ENCODE measurements at regions not wholly inside any gene's neighbourhood (a gene's known extent, or its start where the extent isn't known, plus 50 kb on each side); places are given as distances from the start of the nearest gene placed in this dataset.
A peak's percentile ranks its signal among the peaks of the same experiment; 100 is the strongest.

DNA sequence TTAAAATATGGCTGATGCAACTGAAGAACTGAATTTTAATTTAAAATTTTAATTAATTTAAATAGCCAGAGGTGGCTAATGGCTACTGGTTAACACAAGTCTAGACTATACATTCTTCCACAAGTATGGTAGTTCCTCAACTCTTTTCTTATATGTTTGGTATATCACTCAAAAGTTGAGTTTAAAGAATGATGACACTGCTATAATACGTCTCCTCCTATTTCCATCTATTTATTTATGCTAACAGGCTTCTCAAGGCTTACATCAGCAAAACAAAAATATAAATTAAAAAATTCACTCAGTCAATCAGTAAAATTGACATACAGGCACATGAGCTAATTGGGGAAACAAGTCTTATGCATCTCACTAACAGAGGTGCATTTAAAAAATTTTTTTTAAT lies 227.9 kb upstream of the PMFBP1 start:
- DNase-seq, result no peak

DNA sequence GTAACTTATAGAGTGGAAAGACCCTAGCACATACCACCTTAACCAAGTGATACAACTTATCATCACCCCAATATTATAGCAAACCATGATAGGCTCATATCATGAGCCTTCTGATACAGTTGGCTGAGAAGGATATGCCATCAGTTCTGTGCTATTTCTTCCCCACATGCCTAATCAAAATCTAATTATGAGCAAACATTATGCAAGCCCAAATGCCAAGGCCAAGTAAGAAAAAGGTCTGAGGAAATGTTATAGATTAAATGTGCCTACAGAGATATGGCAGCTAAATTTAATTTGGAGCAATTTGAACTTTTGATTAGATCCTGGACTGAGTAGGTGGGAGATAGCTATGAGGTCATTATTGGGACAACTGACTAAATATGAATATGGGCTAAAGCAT lies 225.9 kb upstream of the PMFBP1 start:
- no peak for DNase-seq

DNA sequence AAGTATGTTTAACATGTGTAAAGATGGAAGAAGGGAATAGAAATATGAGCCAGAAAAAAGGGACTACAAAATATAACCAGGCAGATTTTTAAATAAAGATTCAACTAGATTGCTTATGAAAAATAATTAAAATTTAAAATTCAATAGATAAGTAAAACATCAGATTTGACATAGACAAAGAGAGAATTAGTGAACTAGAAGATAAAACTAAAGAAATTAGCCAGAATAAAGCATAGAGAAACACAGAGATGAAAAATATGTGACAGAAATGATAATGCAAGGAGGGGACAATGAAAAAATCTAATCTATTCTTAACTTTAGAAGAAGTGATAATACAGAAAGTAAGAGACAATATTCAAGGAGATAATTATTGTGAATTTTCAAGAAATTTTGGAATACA lies 222.6 kb upstream of the PMFBP1 start:
- DNase-seq, result no peak

DNA sequence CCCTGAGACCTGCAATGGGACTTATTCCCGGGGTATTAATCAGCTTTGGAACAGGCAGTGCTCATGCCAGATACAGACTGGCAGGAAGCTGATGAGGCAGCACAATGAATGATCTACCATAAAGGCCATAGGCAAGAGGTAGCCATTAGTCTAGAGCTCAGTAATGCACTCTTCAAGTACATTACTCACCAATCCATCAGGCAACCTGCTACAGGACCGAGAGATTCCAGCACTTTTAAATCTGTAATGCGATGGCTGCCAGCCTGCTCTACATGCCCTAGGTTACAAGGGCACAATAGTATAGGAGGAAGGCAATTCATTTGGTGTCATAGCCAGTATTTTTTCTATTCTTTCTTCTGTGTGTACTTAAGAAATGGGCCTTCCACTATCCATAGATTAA lies 217.8 kb upstream of the PMFBP1 start:
- no peak for DNase-seq

DNA sequence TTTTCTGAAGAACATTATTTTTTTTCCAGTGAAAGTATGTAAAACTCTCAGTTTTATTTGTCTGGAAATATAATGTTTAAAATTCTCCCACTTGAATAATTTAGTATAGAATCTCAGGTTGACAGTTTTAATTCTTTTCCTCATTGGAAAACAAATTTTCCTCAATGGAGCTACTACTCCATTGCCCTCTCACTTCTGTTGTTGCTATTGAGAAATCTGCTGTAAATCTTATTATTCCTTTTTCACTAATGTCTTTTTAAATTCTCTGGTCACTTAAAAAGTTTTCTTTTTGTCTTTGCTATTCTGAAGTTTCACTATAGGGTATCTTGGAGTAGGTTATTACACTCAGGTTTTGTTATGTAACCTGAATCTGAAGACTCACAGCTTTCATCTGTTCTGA lies 216.1 kb upstream of the PMFBP1 start:
- no peak for DNase-seq

DNA sequence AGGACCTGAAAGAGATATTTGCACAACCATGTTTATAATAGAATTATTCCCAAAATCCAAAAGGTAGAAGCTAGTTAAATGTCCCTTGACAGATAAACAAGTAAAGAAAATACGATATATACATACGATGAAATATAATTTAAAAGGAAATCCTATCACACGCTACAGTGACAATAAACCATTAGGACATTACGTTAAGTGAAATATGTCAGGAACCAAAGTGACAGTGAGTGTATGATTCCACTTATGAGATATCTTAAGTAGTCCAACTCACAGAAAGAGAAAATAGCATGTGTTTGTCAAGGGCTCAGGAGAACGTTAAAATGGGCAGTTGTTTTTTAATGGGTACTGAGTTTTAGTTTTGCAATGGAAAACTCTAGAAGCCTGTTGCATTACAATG lies 212.7 kb upstream of the PMFBP1 start:
- DNase-seq, result no peak

DNA sequence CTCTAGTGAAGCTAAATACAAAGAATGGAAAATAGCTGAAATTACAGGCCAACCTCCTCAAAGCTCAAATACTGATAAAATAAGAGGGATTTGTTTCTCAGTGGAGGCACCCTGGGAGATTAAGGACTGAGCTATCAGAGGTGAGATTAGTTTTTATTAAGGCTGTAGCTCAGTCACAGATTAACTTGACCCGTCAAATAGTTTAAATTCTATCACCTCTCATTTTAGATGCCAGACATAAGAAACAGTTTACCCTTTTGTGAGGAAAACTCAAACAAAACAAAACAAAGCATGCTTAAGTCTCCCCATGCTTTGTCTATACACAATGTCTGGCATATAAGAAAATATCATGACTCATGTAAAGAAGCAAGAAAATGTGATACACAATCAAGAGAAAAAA lies 208.3 kb upstream of the PMFBP1 start:
- DNase-seq, result no peak

DNA sequence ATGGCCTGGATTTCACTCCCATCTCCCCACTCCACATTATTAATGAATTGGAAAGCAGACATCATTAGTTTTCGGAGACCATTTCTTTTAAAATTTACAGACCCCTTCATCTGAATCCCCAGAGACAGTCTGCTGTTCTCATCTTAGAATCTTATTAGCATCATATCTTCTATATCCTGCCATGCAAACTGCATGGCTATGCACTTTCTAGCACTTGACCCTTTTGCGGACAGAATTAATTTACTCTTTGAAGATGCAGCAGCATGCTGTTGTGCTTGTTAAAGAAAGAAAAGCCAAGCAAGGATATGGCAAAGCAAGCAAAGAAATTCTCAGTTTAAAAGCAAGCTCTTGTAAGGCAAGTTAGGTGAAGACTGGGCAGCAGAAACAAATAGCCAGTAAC lies 201.2 kb upstream of the PMFBP1 start:
- no peak for DNase-seq

DNA sequence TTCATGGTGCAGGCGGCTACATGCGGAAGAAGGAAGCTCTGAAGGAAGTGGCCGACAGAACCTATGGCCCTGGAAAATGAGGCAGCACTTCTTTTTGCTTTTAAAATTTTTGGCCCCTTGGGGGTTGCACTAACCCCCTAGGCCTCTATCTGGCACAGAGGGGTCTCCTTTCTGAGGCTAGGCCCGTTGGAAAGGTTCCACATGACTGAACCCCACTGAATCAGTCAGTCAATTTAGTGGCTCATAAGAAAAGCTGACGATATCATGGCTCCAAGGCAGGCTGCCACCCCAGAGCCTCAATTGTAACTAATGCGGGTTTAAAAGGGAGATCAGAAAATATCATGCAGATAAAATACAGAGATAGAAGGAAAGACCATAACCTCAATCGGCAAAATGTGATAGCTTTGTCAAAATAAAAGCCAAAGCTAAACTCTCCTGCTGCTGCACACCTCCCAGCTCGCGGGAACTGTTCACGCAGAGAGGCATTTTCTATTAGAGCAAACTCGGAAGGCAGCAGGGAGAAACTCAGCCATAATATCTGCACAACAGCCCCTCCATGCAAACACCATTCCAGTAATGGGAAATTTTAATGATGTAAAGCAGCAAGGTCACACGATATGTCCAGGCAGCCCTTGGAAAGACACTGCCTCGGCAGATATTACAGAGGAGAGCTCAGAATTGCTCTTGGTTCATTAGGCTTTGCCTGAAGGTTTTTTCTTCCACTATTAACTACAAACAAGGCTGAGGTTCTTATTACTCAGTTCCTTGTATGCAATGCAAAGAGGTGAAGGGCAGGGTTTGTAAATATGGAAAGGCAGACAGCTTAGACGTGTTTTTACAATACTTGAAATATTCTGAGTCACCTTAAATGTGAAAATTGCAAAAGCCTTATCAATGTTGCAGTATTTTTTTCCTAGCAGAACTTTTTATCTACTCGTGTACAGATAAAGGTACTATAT lies 200.4 kb upstream of the PMFBP1 start:
- no peak for DNase-seq

DNA sequence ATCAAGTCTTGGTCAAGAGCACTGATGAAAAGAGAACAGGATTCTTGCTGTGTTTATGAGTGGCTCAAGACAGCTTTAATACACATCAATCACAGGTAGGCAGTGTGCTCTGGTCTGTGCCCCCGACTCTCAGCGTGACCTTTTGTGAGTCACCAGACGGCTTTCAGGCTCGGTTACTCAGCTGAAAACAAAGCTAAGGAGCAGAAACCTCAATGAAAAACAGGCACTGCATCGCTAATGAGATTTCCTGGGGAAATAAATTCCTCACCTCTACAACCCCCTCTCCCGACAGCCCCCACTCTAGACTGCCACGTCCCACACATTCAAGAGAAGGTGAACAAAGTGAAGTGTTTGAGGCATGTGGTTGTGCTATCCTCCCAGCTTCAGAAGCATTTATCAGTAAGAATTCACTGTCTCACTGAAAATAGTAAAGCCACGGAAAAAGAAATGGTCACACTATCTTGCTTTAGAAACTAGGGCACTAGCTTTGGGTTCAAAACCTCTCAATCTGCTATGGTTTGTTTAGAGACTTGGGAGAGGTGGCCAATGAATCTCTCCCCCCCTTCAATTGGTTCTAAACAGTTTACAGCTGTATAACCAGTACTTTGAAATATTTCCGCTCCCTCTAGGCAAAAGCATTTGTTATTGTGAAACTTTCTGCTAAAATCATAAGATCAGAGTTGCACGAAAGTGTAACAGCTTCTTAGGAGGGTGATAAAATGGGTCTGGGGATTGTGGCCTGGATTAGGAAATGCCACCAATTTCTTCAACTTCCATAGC lies 199.5 kb upstream of the PMFBP1 start:
- peak; percentile 58 for DNase-seq

DNA sequence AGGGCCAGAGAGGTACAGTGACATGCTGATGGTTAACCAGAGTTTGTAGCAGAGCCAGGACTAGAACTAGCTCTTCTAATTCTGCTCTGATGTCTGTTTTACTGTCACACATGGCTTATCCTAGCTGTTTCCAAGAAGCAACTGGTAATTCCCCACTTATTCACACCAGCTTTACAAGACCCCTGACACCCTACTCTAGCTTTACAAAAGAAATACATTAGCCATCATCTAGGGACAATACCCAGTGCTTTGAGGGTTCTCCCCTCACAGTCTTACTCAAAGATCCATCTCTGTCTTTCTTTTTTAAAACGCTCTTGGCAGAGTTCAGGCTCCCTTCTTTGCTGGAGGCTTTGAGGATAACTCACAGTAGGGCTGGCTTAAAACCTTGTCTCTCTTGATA lies 197.3 kb upstream of the PMFBP1 start:
- DNase-seq, result no peak

DNA sequence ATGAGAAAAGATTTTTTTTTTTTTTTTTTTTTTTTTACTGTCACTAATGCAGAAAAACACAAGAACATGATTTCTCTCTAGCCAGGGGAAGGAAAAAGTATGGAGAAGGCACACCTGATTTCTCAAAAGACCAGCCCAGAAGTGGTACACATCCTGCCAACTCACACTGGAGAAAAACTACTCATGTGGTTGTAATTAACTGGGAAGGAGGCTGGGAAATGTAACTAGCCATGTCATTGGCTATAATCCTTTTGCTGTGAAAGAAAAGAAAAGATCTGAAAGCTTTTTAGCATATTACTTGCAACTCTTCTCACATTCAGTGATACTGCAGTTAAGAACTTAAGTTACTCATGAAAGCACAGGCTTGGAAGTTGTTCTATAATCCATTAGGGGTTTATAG lies 195.9 kb upstream of the PMFBP1 start:
- no peak for DNase-seq

DNA sequence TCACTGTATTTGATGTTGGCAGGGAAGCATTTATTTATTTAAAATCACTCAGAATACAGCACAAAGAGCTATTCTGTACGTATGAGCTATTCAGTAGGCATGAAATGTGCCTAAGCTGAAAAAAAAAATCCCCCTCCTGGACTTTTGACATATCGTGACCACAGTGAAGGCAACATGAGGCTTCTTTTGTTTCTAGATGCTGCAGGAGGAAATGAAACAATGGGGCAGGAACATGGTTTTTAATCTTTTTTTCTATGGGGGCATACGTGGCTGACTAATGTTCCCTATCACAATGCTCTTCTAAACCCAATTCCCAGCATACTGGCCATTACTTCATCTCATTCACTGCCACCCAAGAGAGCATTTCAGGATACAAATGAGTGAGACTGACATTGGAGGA lies 191.0 kb upstream of the PMFBP1 start:
- DNase-seq, result no peak

DNA sequence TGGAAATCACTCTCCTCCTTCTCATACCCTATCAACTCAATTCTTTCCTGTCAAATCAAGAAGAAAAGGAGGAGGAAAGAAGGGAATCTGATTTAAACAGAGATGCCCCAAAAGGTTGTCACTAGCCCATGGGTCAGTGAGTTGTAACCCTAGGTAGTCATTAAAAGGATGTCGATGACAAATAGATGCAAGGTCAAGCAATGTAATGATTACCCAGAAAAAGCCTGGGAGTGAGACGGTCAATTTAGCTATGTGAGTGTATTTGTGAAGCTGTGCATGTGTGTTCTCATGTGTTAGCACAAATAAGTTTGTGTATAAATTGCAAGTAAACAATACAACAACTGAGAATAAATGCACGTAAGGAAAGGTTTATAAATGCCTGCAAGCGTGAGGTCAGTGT lies 190.5 kb upstream of the PMFBP1 start:
- no peak for DNase-seq

DNA sequence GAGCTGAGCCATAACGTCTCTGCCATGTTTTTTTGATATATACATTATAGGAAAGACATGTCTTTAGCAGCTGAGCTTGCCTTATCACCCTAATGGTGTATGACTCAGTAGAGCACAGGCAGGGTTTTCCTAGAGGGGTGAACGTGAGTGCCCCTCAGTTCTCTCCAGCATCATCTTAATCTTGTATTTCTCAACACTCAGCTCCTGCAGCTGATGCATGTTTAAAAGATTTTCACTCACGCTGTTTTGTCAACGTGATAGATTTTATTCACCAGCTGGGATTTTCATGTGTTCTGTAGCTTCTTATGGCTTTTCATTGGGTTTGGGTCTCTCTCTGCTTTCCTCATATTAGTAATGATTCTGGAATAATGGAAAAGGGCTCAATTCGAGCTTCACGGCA lies 186.0 kb upstream of the PMFBP1 start:
- DNase-seq, result no peak

DNA sequence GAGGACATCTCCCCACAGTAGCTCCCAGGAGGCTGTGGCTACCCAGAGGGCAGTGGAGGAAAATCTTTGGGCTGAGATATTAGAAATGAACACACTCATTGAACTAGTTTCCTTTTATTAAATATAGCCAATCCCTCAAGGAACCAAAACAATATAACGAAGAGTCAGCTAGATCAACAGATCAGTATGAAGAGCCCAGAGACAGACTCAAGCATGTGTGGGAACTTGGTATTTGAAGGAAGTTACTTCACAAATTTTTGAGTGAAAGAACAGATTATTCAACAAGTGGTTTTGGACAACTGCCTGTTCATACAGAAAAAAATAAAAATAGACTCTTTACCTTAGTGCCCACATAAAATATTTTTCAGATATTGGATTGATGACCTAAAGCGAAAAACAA lies 183.6 kb upstream of the PMFBP1 start:
- no peak for DNase-seq

DNA sequence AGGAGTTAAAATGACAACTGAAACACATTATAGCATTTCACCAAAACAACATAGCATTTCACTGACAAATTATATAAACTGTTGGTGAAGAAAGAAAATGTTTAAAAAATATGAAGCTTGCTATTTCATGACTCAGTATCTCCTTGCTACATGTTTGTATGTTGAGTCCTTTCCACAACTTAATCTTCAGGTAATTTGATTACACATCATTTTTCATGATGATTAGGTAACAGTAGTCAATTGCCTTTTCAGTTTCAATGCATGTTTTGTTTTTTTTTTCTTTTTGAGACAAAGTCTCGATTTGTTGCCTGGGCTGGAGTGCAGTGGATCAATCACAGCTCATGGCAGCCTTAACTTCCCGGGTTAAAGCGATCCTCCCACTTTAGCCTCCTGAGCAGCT lies 177.8 kb upstream of the PMFBP1 start:
- DNase-seq, result no peak

DNA sequence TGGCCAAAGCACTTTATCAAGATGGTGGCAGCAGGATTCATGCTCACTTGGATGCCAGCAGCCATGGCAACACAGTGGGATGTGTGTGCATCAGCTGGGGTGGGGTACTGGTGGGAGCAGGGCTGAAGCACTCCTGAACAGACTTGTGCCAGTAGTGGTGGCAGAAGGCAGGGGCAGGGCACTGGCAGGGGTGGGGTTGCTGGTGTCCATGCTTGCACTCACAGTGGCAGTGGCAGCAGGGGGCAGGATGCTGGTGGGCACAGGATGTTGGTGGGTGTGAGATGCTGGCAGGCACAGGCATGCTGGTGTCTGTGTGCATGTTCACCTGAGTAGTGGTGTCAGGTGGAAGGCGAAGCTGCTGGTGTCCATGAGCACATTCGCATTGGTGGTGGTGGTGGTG lies 161.0 kb upstream of the PMFBP1 start:
- DNase-seq, result no peak

DNA sequence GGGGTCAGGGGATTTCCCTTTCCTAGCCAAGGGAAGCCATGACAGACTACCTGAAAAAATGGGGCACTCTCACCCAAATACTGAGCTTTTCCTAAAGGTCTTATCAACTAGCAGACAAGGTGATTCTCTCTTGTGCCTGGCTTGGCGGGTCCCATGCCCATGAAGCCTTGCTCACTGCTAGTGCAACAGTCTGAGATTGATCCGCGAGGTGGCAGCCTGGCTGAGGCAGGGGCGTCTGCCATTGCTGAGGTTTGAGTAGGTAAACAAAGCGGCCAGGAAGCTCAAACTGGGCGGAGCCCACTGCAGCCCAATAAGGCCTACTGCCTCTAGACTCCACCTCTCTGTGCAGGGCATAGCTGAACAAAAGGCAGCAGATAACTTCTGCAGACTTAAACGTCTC lies 152.6 kb upstream of the PMFBP1 start:
- no peak for DNase-seq

DNA sequence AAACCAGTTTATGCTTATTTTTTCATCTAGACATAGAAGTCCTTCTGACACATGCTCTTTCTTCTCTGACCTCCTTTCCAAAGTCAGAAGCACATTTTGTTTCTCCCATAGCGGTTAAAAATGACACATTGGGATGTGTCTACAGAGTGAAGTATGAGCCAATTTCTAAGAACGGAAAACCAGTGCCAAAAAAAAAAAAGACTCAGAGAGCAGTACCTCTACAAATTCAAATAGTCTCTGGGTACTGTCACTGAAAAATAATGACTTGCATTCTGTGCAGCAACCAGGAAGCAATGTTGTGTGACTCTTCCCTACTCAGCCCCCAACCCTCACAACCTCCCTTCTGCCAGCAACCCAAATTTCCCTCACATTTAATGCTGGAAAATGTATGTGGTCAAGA lies 145.5 kb upstream of the PMFBP1 start:
- no peak for DNase-seq

DNA sequence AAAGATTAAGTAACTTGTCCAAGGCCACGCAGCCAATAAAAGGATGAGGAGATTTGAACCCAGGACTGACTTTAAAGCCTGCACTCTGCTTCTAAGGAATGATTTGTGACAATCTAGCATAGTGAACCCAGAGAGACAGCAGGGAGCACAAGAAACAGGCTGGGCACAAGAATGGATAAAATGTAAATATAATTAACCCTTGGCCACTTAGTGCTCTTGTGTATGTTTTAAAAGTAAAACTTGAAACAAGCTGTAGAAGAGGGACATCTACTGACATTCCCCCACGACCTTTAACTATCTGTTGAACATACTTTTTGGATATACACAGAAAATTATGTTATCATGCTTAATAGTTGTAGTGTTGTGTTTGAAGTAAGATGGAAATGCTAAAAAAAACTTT lies 141.9 kb upstream of the PMFBP1 start:
- DNase-seq, result no peak

DNA sequence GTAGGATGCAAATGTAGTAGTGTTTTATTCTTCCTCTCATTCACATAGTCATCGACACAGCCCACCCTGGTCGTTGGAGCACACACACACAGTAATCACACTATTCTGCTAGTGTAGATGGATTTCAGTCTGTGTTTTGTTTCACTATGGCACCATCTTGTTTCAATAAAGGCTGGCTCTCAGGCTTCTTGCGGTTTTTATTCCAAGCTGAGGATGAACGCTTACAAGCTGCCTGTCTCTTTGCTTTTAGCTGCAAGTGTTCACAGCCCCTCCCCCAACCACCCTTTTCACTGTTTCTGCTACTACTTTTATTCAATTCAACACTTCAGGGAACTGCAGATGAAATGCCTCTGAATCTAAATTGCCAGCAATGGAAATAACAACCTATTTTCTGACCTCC lies 140.9 kb upstream of the PMFBP1 start:
- DNase-seq, result no peak

DNA sequence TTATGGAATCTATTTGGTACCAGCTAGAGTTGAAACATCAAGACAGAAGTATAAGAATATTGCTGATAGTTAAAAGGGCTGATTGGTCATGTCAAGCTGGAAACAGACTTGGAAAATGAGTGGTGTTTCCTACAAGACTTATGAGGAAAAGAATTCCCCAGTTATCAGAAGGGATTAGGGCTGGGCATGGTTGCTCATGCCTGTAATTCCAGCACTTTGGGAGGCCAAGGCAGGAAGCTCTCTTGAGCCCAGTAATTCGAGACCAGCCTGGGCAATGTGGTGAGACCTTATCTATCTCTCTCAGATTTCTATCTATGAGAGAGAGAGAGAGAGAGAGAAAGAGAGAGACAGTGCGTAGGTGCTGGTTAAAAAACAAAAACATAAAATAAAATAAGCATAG lies 139.5 kb upstream of the PMFBP1 start:
- no peak for DNase-seq

DNA sequence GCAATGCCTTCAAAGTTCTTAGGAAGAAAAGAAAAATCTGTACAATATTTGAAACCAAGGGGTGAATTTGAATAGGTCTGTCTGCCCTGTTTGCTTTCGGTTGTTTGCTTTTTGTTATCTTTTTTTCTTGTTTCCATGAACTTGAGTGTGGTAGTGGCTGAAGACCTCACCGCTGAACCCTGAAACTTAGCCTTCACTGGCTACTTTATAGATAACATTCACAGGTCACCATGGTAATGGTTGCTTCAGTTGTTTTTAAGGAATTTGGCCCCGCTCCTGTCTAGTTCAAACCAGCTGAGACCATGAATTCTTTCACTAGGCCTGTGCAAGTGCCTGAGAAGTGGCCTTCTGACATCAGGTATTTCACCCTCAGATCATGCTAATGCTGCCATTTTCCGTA lies 137.0 kb upstream of the PMFBP1 start:
- no peak for DNase-seq

All from NCI-H345 (cell line).